T-helper 1 cell (primary cell): ENCODE measurements at regions not wholly inside any gene's neighbourhood (a gene's known extent, or its start where the extent isn't known, plus 50 kb on each side); places are given as distances from the start of the nearest gene placed in this dataset.

ENCODE experiments used
- DNase-seq, 5 donors: peaks; one replicate each; pipeline ENCODE4 v3.0.0-alpha.2; 2012 to 2020

- DNase-seq = no peak
These were observed 359.4 kb upstream of the ARRDC3 start for GRCh38 chr5:91742550-91742949.

GRCh38 chr5:91741764-91742505, 358.8 kb upstream of the ARRDC3 start:
- DNase-seq = no peak

- no peak for DNase-seq
These were observed 346.9 kb upstream of the ARRDC3 start for GRCh38 chr5:91730026-91730425.

GRCh38 chr5:91727463-91727862, 344.3 kb upstream of the ARRDC3 start:
- no peak for DNase-seq

GRCh38 chr5:91722736-91723467, 339.8 kb upstream of the ARRDC3 start:
- DNase-seq = no peak

- no peak for DNase-seq
These were observed 329.6 kb upstream of the ARRDC3 start for GRCh38 chr5:91712718-91713117.

- no peak for DNase-seq
These were observed 324.4 kb upstream of the ARRDC3 start for GRCh38 chr5:91707521-91707841.

GRCh38 chr5:91706785-91707520, 323.8 kb upstream of the ARRDC3 start:
- no peak for DNase-seq

- DNase-seq = no peak
These were observed 320.0 kb upstream of the ARRDC3 start for GRCh38 chr5:91703128-91703527.

GRCh38 chr5:91699429-91699828, 316.3 kb upstream of the ARRDC3 start:
- no peak for DNase-seq

GRCh38 chr5:91691592-91691991, 308.5 kb upstream of the ARRDC3 start:
- no peak for DNase-seq

GRCh38 chr5:91690921-91691320, 307.8 kb upstream of the ARRDC3 start:
- DNase-seq = no peak

- DNase-seq = no peak
These were observed 304.3 kb upstream of the ARRDC3 start for GRCh38 chr5:91687430-91687829.

GRCh38 chr5:91684625-91685024, 301.5 kb upstream of the ARRDC3 start:
- no peak for DNase-seq

- DNase-seq = no peak
These were observed 287.4 kb upstream of the ARRDC3 start for GRCh38 chr5:91670563-91670962.

GRCh38 chr5:91670122-91670521, 287.0 kb upstream of the ARRDC3 start:
- DNase-seq = no peak

GRCh38 chr5:91668261-91668660, 285.1 kb upstream of the ARRDC3 start:
- DNase-seq = no peak

- DNase-seq = no peak
These were observed 269.6 kb upstream of the ARRDC3 start for GRCh38 chr5:91652678-91653077.

- no peak for DNase-seq
These were observed 268.6 kb upstream of the ARRDC3 start for GRCh38 chr5:91651704-91652103.

GRCh38 chr5:91645347-91645746, 262.2 kb upstream of the ARRDC3 start:
- DNase-seq = no peak

- no peak for DNase-seq
These were observed 260.7 kb upstream of the ARRDC3 start for GRCh38 chr5:91643797-91644196.

- DNase-seq = no peak
These were observed 259.5 kb upstream of the ARRDC3 start for GRCh38 chr5:91642581-91642980.

GRCh38 chr5:91641730-91642350, 258.7 kb upstream of the ARRDC3 start:
- peak in 1 of 5 donors; percentile 9 for DNase-seq
